Non-pigmented ciliary epithelial cell (primary cell): ENCODE measurements at regions not wholly inside any gene's neighbourhood (a gene's known extent, or its start where the extent isn't known, plus 50 kb on each side); places are given as distances from the start of the nearest gene placed in this dataset.
"Not testable (repeated sequence)": the region's sequence is repeated elsewhere in the genome, so short reads cannot be mapped to it uniquely, and the experiment has no call there.

ENCODE experiments used
- DNase-seq: peaks from one replicate; pipeline ENCODE4 v3.0.0-alpha.2; 2010; ENCODE audit warnings: low read depth

DNA sequence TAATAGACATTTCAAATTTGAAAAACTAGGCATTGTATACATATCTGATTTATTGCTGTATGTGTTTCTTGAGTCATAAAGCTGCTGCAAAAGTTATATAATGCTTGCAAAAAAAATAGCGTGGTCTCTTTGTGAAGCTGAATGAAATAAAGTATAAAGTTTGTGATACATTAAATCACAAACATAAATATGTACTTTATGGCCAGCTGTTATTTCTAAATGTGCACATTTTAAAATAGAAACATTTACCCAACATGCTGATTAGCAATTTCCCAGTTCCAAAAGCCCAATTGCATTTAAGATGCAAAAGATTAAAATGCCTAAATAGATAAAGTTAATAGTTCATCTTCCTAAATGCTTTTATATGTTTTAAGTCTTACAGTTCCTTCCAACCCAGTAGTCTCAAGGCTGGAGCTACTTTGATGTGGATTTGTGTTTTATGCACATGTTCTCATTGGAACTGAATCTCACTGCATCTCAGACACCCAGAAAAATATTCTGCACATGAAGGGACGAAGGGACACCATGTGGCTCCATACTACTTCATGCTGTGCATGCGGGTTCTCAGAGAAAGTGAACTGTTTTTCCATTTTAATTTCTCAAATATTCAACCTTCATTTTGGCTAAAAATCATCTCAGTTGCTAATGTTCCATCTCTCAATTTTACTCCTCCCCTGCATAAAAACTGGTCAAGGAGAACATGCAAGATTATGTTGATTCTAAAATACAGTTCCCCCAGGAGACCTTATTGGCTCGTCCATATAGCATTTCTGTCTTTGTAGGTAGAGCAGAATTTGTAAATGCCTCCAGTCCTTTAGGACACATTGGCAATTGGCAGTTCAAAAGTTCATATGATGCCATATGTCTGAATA lies 304.6 kb downstream of the MTX2 start:
- DNase-seq = no peak

DNA sequence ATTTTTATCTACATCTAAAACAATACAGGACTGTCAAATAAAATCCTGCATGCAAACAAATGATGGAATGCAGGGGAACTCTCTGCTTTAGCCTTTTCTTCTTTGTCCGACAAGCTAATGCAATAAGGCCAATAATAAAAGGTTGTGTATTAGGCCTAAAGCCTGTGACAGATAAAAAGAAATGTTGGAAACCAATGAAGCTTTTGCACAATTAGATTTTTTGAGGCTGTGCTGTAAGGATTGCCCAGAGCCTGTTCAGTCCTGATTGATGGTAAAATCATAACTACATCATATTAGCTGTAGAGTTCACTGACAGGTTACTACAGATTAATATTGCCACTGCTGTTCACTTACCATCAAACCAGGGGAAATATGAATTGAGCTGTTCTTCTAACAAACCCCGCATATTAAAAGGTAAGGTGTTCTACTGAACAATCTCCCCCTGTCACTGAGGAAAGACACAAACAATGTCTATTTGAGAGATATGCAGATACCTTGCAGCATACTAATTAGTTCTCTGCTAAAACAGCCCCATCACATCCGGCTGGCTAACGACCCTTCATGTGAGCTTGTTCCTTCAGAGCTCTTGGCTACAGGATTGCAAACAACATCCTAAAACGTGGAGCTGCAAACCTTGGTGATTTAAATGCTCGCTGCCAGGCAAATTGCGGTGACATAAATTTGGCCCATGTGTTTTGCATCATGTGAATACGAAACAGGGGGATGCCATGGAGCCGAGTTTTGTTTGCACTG lies 305.4 kb downstream of the MTX2 start:
- DNase-seq = no peak

DNA sequence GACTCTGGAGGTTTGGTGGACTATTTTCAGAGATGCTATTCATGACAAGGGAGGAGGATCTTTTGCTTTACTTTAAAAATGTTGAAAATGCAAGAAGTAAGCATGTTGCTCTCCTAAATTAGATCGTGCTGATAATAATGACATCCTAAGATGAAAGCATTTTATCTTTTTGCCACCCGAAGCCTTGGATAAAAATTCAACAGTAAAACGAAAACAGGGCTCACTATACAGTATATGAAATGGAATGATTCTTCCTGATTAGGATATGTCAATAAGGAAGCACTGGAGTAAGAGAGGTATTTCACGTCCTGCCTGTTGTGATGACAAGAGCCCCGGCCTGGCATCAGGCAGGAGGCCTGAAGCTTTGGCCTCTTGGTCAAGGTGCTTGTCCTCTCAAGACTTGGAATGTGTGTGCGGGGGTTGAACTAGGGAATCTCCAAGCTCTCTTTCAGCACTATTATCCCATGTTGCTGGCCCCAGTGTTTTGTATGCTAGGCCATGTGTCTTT lies 306.0 kb downstream of the MTX2 start:
- DNase-seq = no peak

DNA sequence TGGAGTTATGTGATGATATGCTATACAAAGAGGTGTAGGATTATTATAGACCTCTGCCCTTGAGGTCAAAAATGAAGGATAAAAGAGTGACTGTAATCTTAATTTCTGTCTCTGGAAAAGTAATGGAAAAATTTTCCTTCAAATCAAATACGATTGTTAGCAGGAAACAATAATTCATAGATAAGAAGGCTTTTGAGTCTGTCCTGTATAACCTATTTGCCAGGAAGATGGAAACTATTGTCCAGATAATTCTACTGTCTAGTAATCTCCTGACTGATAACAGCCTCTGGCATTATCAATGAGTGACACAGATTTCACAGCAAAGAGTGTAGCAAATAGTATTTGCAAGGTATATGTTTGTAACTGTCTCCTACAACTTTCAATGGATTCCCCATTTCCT lies 307.8 kb downstream of the MTX2 start:
- DNase-seq = no peak

DNA sequence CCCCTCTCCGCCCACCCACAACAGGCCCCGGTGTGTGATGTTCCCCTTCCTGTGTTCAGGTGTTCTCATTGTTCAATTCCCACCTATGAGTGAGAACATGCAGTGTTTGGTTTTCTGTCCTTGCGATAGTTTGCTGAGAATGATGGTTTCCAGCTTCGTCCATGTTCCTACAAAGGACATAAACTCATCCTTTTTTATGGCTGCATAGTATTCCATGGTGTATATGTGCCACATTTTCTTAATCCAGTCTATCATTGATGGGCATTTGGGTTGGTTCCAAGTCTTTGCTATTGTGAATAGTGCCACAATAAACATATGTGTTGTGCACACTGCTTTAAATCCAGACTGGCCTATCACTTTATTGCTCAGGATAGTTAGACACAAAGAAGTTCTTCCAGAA lies 309.1 kb downstream of the MTX2 start:
- DNase-seq = not testable (repeated sequence)

DNA sequence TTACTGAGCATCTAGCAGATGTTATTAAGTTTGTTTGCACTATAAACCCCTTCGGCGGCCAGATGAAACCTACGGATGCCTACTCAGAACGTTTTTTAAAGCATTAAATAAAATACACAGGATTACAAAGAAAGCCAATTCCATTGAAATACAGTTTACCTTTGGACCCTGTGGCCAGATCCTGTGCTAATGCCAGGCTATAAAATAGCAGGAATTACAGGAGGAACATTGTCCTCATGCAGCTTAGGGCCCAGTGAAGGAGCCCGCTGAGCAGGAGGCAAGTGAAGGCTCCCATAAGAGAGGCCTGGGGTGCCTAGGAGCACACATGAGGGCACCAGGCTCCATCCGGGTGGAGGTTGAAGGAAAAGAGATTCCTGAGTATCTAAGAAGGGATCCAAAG lies 310.4 kb downstream of the MTX2 start:
- no peak for DNase-seq

DNA sequence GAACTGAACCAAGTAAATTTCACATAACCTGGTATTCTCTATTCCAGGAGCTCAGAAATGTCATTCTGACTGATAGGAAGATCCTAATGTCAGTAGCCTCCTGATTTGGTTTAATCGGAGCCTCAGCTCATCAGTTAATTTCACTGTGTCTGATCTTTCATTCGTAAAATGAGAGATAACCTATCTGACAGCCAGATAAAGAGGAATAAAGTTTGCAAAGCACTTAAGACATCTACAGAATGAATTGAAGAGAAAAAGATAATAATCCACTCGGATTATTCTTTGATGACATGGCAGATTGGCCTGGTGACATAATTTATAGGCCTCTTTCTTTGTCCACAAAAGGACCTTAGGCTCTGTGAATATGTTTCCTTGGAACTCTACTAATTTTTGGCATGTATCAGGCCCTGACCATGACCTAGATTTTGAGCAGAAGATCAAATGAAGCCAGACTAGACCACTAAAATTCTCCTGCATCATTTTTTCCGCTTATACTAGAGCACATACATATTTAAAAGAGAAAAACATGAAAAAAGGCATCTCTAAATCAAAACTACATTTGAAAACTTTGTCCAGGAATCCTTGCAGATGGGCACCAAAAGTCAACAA lies 312.4 kb downstream of the MTX2 start:
- DNase-seq = no peak

DNA sequence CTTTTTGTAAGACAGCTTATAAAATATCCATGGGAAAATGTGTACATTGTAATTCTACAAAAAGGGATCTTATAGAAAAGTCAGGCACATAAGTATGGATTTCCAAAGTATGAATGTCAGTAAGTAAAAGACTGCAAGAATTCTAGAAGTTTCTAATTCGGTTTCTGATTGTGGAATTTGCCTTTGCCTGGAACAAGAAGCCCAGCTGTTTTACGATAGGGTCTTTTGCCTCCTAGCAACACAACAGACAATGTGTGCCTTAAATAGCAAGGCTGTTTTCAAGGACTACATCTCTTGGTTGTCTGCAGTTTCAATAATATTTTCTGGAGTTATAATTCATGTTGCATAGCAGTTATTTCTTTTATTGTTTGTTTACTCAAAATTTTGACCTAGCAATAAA lies 312.9 kb downstream of the MTX2 start:
- no peak for DNase-seq

DNA sequence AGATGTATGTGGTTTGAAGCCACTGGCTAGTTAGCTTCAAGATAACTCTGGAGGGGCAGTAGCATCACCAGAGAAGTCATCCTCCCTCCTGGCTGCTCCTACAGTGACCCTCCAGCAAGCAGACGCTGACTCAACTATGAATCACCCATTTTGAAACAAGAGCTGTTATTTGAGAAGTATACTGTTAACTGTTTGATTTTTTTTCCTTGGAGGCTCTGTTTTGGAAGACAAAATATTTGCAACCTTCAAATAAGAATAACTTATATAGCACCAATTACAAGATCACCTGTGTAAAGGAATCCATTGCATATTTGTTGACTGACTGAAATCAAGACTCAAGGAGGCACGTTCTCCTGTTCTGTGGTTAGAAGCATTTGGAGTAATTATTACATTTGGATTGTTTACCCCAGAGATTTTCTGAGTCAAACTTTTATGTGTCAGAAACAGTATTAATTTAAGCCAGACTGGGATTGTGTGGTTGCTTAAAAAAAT lies 313.8 kb downstream of the MTX2 start:
- peak; percentile 93 for DNase-seq

DNA sequence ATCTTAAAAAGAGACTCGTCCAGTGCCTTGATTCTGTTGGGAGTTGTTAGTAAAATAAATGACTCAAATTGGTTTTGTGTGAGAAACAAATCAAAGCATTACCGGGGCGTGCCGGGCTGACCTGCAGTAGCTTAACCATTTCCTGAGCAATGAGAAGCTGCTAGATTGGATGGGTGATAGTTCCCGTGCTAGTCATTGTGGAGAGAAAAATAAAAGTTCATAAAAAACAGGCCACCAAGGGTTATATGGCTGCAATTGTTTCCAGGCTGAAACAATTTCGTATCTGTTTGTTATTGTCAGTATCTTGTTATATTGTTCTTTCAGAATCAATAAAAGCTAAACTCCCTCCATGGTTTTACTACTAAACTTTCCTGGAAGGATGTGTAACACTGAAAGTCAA lies 314.4 kb downstream of the MTX2 start:
- no peak for DNase-seq

DNA sequence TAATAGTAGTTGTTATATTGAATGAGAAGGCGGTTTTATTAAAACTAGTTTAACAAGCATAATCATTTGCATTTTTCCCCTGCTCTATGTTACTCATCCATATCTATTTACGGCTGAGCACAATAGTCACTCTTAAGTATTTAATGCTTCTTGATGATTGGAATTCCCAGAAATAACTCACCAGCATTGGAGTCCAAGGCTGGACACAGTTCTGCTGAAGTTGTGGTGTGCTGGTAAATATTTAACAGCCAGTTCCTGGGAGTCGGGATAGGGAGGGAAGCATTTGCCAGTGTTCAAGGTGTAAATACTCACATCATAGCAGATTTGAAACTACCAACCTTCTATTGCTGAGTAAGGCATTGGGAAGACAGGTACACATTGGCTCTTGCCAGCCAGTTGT lies 315.1 kb downstream of the MTX2 start:
- no peak for DNase-seq

DNA sequence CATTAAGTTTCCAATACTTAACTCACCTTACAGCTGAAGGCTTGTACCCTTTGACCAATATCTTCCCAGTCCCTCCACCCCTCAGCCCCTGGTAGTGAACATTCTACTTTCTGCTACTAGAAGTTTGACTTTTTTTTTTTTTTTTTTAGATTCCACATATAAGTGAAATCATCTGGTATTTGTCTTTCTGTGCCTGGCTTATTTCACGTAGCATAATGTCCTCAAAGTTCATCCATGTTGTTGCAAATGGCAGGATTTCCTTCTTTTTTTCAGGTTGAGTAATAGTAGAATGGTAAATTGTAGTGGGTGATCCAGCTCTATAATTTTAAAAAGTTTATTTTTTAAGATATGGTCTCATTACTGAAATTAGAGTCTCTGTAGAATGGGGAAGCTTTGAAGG lies 316.0 kb downstream of the MTX2 start:
- no peak for DNase-seq

DNA sequence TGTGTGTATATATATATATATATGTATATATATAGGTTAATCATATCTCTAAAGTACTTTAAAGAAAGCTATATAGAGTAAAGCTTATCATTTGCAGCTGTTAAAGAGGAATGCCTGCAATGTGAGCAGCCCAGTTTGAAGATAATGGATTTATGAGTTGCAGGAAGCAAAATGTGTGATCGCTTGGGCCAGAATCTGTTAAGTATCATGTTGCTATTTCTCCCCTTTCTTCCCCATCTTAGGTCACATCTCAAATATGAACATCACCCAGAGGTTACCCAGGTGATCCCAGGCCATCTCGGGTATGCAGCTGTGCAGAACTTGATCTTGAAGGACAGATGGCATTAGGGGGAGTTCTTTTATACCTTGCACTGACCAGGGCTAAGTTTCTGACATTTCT lies 316.5 kb downstream of the MTX2 start:
- no peak for DNase-seq

DNA sequence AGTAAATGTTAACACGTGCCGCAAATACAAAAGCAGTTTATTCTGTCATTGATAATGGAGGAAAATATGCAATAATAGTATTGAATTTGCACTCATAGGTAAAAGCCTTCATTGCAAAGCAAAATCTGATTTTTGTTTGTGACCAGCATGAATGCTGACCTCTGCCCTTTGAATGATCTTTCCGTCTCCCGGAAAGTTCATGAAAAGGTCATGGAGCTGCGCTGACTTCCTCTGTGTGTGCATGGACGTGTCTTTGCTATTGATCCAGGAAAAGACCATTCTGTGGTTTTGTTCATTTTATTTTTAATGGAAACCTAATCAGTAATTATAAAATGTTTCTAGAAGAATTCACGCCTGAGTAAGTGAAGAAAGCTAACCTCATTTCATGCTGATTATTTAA lies 320.0 kb downstream of the MTX2 start:
- no peak for DNase-seq

DNA sequence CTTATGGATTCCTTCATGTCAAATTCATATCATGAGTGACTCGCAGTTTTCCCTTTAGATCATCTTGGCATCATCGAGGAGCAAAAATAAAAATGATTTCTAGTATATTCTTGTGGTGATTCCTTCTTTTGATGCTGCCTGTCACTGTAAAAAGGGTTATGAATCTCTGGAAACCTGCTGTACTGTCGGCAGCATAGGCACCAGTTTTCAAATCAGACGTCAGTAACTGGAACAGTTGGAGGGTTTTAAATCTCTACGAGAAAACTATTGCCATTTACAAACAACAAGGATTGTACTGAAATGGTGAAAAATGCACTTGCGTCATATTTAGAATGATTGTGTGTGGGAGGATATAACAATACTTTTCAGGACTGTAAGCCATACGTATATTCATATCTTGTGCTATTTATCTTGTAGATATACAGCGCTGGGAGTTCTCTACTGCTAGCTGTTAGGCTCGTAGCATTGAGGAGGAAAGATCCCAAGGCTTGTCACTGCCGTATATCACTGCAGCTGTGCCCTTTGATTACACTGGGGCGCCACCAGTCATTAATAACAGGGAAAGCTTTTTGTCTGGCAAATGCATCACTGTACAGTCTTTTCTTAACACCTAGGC lies 320.7 kb downstream of the MTX2 start:
- DNase-seq = no peak

DNA sequence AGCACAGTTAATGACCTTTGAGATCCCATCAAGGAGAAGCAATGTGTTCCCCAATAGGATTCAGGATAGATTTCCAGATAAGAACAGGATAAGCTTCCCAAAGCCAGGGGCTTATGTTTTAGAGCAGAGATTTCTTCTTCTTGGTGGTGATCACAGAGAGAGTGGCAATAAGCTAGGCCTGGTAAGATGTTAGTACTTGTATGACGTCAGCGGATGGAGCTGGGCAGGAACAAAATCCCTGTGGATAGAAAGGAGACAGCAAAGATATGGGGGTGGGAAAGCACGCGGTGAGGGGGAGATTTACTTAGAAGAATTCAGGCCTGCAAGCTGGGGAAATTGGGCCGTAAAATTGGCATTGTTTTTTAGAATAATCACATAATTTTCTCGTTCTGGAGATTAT lies 323.0 kb downstream of the MTX2 start:
- no peak for DNase-seq

DNA sequence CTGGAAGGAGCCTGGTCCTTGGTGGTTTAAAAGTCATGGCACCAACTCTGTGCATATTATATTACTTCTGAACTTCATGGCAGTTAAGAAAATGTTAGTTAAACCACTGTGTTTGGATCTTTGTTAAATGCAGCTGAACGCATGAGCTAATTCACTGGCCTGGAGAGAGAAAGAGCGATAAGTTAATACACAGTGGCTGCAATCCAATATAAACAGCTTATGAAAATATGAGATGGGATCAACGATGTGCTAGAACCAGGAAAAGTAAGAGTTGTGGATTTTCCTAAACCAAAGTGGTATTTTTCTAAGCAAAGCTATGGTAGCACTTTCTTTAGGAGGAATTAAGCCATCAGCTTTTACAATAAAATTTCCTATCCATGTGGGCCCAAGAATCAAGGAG lies 326.7 kb downstream of the MTX2 start:
- DNase-seq = no peak

DNA sequence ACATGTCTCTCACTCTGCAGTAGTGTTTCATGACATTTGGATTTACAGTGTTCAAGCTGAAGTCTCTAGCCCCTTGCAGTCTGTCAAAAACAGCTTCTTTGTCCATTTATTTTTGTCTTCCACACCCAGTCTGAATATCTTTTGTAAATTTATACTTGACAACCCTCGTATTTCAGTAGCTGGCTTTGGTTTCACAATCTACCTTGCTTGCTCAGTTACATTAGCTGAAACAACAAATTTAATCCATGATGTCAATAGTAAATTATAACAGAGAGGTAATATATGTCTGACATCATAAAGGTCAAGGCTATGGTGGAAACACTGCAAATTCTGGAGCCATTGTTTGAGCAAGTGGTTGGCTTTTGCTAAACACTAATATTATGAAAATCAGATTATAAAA lies 328.7 kb downstream of the MTX2 start:
- no peak for DNase-seq

DNA sequence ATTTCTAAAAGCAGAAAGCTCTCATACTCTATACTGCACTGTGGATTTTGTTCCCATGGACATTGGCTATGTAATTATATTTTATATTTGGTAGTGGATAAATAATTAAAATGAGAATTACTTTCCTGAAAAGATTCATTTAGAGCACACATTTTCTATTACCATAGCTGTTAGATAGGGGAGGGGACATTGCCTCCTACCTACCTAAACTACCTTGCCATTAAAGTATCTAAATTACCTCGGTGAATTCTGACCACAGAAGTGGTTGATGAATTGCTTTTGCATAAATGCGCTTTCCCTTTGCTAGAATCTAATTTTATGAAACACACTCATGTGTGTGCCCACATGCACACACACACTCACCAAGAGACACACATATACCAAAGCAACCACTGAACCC lies 329.1 kb downstream of the MTX2 start:
- DNase-seq = no peak

DNA sequence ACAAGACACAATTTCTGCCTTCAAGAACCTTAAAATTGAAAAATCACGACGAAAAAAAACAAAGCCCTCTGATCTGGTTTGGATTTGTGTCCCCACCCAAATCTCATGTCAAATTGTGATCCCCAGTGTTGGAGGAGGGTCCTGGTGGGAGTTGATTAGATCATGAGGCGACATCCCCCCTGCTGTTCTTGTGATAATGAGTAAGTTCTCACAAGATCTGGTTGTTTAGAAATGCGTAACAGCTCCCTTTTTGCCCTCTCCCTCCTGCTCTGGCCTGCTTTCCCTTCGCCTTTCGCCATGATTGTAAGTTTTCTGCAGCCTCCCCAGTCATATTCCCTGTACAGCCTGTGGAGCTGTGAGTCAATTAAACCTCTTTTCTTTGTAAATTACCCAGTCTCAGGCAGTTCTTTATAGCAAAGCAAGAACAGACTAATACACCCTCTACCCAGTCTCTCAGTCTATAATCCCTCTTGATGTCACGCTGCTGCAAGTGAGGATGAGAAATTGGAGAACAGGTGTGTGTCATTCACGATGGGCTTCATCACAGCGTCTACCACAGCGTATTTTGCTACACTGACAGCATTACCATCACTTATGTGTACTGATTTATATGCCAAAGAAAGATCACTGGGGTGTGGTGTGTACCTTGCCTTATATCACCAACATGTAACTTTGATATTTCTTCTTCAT lies 330.7 kb downstream of the MTX2 start:
- no peak for DNase-seq

DNA sequence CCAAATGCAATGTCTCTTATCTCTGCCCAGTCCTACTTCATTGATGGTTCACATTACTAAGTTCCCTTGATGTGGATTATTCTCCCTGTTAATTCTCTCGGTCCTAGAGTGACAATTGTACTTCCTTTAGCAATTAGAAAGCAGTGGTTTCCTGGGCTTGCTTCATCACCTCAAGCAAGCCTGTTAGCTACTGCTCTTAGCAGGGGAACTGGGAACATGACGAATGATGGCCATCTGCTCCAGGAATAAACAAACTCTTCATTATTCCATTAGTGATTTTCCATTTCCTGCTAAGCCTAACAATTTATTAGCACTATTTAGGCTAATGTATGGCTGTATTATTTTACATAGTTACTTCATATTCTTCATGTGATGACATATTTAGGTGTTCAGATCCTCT lies 331.8 kb downstream of the MTX2 start:
- no peak for DNase-seq

DNA sequence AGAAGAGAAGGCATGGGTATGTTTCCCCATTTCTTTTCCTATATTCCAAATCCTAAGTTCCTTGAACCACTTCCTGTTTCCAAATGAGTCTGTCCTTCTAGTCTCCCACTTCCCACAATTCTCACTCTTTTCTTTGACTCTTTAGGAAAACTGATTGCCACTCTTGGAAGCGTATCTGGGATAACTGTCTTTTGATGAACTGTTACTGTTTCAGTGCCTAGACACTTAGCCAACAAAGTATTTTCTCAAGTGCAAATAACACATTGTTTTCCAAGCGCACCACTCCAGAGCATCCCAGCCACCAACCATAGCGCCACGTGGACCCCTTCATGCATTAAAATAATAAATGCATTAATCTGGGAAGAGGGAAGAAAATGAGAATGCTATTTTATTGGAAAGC lies 342.8 kb downstream of the MTX2 start:
- no peak for DNase-seq
